ENCODE measurements at regions not wholly inside any gene's neighbourhood (a gene's known extent, or its start where the extent isn't known, plus 50 kb on each side); places are given as distances from the start of the nearest gene placed in this dataset.

- H3K4me1 Mint-ChIP-seq: no peaks in the 10 kb centered on the region
- H3K9me3 Mint-ChIP-seq: peaks cover 6% of the 10 kb centered on the region
- no peak for TF ChIP-seq CTCF (IDR thresholded peaks at IDR 0.05; ENCODE audit: unreplicated experiment in 3 of 3)
- H3K27ac Mint-ChIP-seq: no peak overlapping the region
- H3K4me3 Mint-ChIP-seq: no peak overlapping the region
- H3K36me3 Mint-ChIP-seq (ENCODE audit: low read depth): no peaks in the 10 kb centered on the region
- no peaks in the 10 kb centered on the region for H3K27me3 Mint-ChIP-seq (ENCODE audit: low read depth)
These were observed 1237.5 kb downstream of the AMY1C start for GRCh38 chr1:104987210-104987609.

GRCh38 chr1:104989012-104989411, 1239.3 kb downstream of the AMY1C start:
- no peak for TF ChIP-seq CTCF (IDR thresholded peaks at IDR 0.05; ENCODE audit: unreplicated experiment in 3 of 3)
- Mint-ChIP-seq H3K36me3 (ENCODE audit: low read depth) (no peaks in the 10 kb centered on the region), H3K9me3 (peaks cover 6% of the 10 kb centered on the region), H3K4me1 (no peaks in the 10 kb centered on the region), H3K4me3 (no peak overlapping the region), H3K27me3 (ENCODE audit: low read depth) (no peaks in the 10 kb centered on the region), H3K27ac (no peak overlapping the region)

- no peak for TF ChIP-seq CTCF (IDR thresholded peaks at IDR 0.05; ENCODE audit: unreplicated experiment in 3 of 3)
- Mint-ChIP-seq H3K9me3 (no peaks in the 10 kb centered on the region), H3K27me3 (ENCODE audit: low read depth) (no peaks in the 10 kb centered on the region), H3K4me1 (no peaks in the 10 kb centered on the region), H3K4me3 (no peak overlapping the region), H3K27ac (no peak overlapping the region), H3K36me3 (ENCODE audit: low read depth) (no peaks in the 10 kb centered on the region)
These were observed 1242.0 kb downstream of the AMY1C start for GRCh38 chr1:104991702-104992101.

GRCh38 chr1:105000793-105001192, 1251.1 kb downstream of the AMY1C start:
- no peaks in the 10 kb centered on the region for H3K9me3 Mint-ChIP-seq
- no peaks in the 10 kb centered on the region for H3K27me3 Mint-ChIP-seq (ENCODE audit: low read depth)
- no peak for TF ChIP-seq CTCF (IDR thresholded peaks at IDR 0.05; ENCODE audit: unreplicated experiment in 3 of 3)
- H3K27ac Mint-ChIP-seq: no peak overlapping the region
- H3K36me3 Mint-ChIP-seq (ENCODE audit: low read depth): no peaks in the 10 kb centered on the region
- H3K4me3 Mint-ChIP-seq: no peak overlapping the region
- H3K4me1 Mint-ChIP-seq: no peaks in the 10 kb centered on the region

GRCh38 chr1:105004515-105004914, 1254.8 kb downstream of the AMY1C start:
- Mint-ChIP-seq H3K36me3 (ENCODE audit: low read depth) (no peaks in the 10 kb centered on the region), H3K27me3 (ENCODE audit: low read depth) (no peaks in the 10 kb centered on the region), H3K27ac (no peak overlapping the region), H3K4me3 (no peak overlapping the region), H3K4me1 (no peaks in the 10 kb centered on the region), H3K9me3 (no peaks in the 10 kb centered on the region)
- TF ChIP-seq CTCF (IDR thresholded peaks at IDR 0.05; ENCODE audit: unreplicated experiment in 3 of 3): no peak

- Mint-ChIP-seq H3K36me3 (ENCODE audit: low read depth) (no peaks in the 10 kb centered on the region), H3K27ac (no peak overlapping the region), H3K4me1 (no peaks in the 10 kb centered on the region), H3K4me3 (no peak overlapping the region), H3K9me3 (no peaks in the 10 kb centered on the region), H3K27me3 (ENCODE audit: low read depth) (no peaks in the 10 kb centered on the region)
- no peak for TF ChIP-seq CTCF (IDR thresholded peaks at IDR 0.05; ENCODE audit: unreplicated experiment in 3 of 3)
These were observed 1256.0 kb downstream of the AMY1C start for GRCh38 chr1:105005594-105006195.
